HCT116 (cell line): ENCODE measurements at regions not wholly inside any gene's neighbourhood (a gene's known extent, or its start where the extent isn't known, plus 50 kb on each side); places are given as distances from the start of the nearest gene placed in this dataset.

Source experiments
- ATAC-seq: fragments of 200-7000 bp; cut with Tn5 transposase; 2 replicates; pipeline ENCODE4 v1.9.1; 2020; ENCODE audit warnings: mild to moderate bottlenecking, moderate library complexity
- BruUV-seq: library from RNA; stranded (reverse); fragments of 400-500 nt; replicated peaks from 2 replicates; lab custom pipeline; 2021; lab: Mats Ljungman, UMichigan
- CTCF ChIA-PET: fragments of 300-600 bp; sonication (Branson Sonifier 250); formaldehyde crosslinking; loops from one replicate; lab custom pipeline; 2021; ENCODE audit warnings: antibody characterized with exemption; lab: Charles Lee
- POLR2A ChIA-PET: fragments of 300-600, 350-600 bp; sonication (Branson Sonifier 250); formaldehyde crosslinking; loops from one replicate; lab custom pipeline; 2021; ENCODE audit warnings: antibody characterized with exemption; lab: Charles Lee
- RAD21 ChIA-PET, 2 experiments: fragments of 300-600 bp; sonication (Branson Sonifier 250); formaldehyde crosslinking; loops; one replicate each; lab custom pipeline; 2023; ENCODE audit warnings: low total read pairs in 2 of 2; ENCODE audit not compliant: uncharacterized antibody in 2 of 2, unreplicated experiment in 2 of 2, low non-redundant PET in 1 of 2; lab: Charles Lee
- DNase-seq: peaks from one replicate; pipeline ENCODE4 v3.0.0-alpha.2; 2010; ENCODE audit warnings: low read depth, low spot score
- H2AFZ ChIP-seq: fragments of 200-600 bp; shearing (Covaris generic), sonication (generic); 2 replicates; pipeline ENCODE4 v1.6.1; 2017; ENCODE audit warnings: low read depth, mixed run types, mixed read lengths, antibody characterized with exemption, low read length; ENCODE audit not compliant: poor library complexity, severe bottlenecking
- H3K27ac ChIP-seq: 2 replicates; pipeline ENCODE4 v1.5.1; 2012; ENCODE audit warnings: low read depth, low read length
- H3K27me3 ChIP-seq: fragments of 200-600 bp; sonication (generic); 2 replicates; pipeline ENCODE4 v1.6.1; 2016; ENCODE audit warnings: mixed run types, low read length, mixed read lengths; ENCODE audit not compliant: insufficient read depth
- H3K36me3 ChIP-seq, 2 experiments: fragments of 200-500 bp in 1 of 2; fragments of 200-600 bp in 1 of 2; sonication (Bioruptor generic) in 1 of 2; sonication (generic) in 1 of 2; 2 replicates each; pipeline versions ENCODE4 v1.5.1 to v1.6.1; 2014 to 2016; ENCODE audit warnings: low read length in 2 of 2, inconsistent platforms in 1 of 2, mixed read lengths in 1 of 2, mixed run types in 1 of 2; ENCODE audit not compliant: insufficient read depth in 2 of 2, control insufficient read depth in 1 of 2
- H3K4me1 ChIP-seq, 2 experiments: fragments of 200-600 bp in 1 of 2; sonication (generic) in 1 of 2; 2 replicates each; pipeline versions ENCODE4 v1.5.1 to v1.6.1; 2012 to 2017; ENCODE audit warnings: low read length in 2 of 2, inconsistent platforms in 1 of 2, mild to moderate bottlenecking in 1 of 2, mixed read lengths in 1 of 2, mixed run types in 1 of 2, moderate library complexity in 1 of 2; ENCODE audit not compliant: insufficient read depth in 2 of 2, control insufficient read depth in 1 of 2
- H3K4me2 ChIP-seq: fragments of 200-600 bp; sonication (generic); 2 replicates; pipeline ENCODE4 v1.6.1; 2017; ENCODE audit warnings: mixed run types, low read length, mixed read lengths
- H3K4me3 ChIP-seq, 2 experiments: fragments of 200-600 bp in 1 of 2; sonication (generic) in 1 of 2; replicated peaks in 1 of 2; 2 replicates each; pipeline ENCODE4 v1.5.1; 2011 to 2016; ENCODE audit warnings: low read length in 2 of 2, control low read depth in 1 of 2, low read depth in 1 of 2, mild to moderate bottlenecking in 1 of 2, mixed read lengths in 1 of 2, mixed run types in 1 of 2
- H3K79me2 ChIP-seq: fragments of 200-600 bp; sonication (generic); 2 replicates; pipeline ENCODE4 v1.6.1; 2017; ENCODE audit warnings: mild to moderate bottlenecking, mixed run types, low read length, moderate library complexity, mixed read lengths; ENCODE audit not compliant: insufficient read depth
- H3K9ac ChIP-seq: fragments of 200-600 bp; sonication (generic); 2 replicates; pipeline ENCODE4 v1.6.1; 2016; ENCODE audit warnings: low read length, mixed read lengths
- H3K9me2 ChIP-seq: fragments of 200-600 bp; sonication (generic), shearing (Covaris generic); 2 replicates; pipeline ENCODE4 v1.6.1; 2017; ENCODE audit warnings: mixed run types, mild to moderate bottlenecking, moderate library complexity; ENCODE audit not compliant: insufficient read depth
- H3K9me3 ChIP-seq, 2 experiments: fragments of 200-500 bp in 1 of 2; fragments of 200-600 bp in 1 of 2; sonication (Bioruptor generic) in 1 of 2; sonication (generic) in 1 of 2; 2 replicates each; pipeline ENCODE4 v1.6.1; 2014 to 2017; ENCODE audit warnings: low read length in 2 of 2, mixed read lengths in 2 of 2, inconsistent platforms in 1 of 2, low read depth in 1 of 2, mild to moderate bottlenecking in 1 of 2, mixed run types in 1 of 2, moderate library complexity in 1 of 2; ENCODE audit not compliant: control insufficient read depth in 1 of 2, insufficient read depth in 1 of 2
- H4K20me1 ChIP-seq: fragments of 200-600 bp; sonication (generic), shearing (Covaris generic); 2 replicates; pipeline ENCODE4 v1.6.1; 2017; ENCODE audit warnings: mixed run types, mild to moderate bottlenecking, moderate library complexity; ENCODE audit not compliant: insufficient read depth
- CBX3 ChIP-seq: IDR thresholded peaks from 2 replicates; pipeline ENCODE4 v1.6.1; 2012; ENCODE audit warnings: low read depth
- EZH2 ChIP-seq: fragments of 200-600 bp; sonication (generic); IDR thresholded peaks from 2 replicates; pipeline ENCODE4 v1.6.1; 2017; ENCODE audit warnings: antibody characterized with exemption, mixed run types
- EZH2phosphoT487 ChIP-seq: fragments of 200-600 bp; IDR thresholded peaks from 2 replicates; pipeline ENCODE4 v1.6.1; 2018; ENCODE audit warnings: antibody characterized with exemption, borderline replicate concordance
- FOSL1 ChIP-seq: IDR thresholded peaks from 2 replicates; pipeline ENCODE4 v1.6.1; 2012; ENCODE audit warnings: low read depth
- JUND ChIP-seq: IDR thresholded peaks from 2 replicates; pipeline ENCODE4 v1.6.1; 2012
- POLR2A ChIP-seq: IDR thresholded peaks from 2 replicates; pipeline ENCODE4 v1.7.0; 2011; ENCODE audit warnings: borderline replicate concordance; ENCODE audit not compliant: insufficient read depth, insufficient read length; ENCODE audit errors: extremely low read depth
- POLR2AphosphoS5 ChIP-seq: IDR thresholded peaks from 2 replicates; pipeline ENCODE4 v1.6.1; 2011; ENCODE audit warnings: mild to moderate bottlenecking, low read depth, low read length, moderate library complexity
- RAD21 ChIP-seq: IDR thresholded peaks from 2 replicates; pipeline ENCODE4 v1.6.1; 2012; ENCODE audit warnings: low read depth, mild to moderate bottlenecking
- TCF7L2 ChIP-seq: IDR thresholded peaks from 2 replicates; pipeline ENCODE4 v1.7.0; 2011; ENCODE audit warnings: borderline replicate concordance, inconsistent platforms; ENCODE audit not compliant: insufficient read depth, insufficient read length; ENCODE audit errors: extremely low read depth
- YY1 ChIP-seq: IDR thresholded peaks from 2 replicates; pipeline ENCODE4 v1.6.1; 2011; ENCODE audit warnings: low read length, low read depth, moderate library complexity, mild to moderate bottlenecking; ENCODE audit not compliant: insufficient replicate concordance; ENCODE audit errors: extremely low read depth
- ZFX ChIP-seq: fragments of 450-650 bp; IDR thresholded peaks from 2 replicates; pipeline ENCODE4 v1.6.1; 2017
- ZNF274 ChIP-seq: fragments of 200-500 bp; sonication (Bioruptor generic); IDR thresholded peaks from 2 replicates; pipeline ENCODE4 v1.6.1; 2014; ENCODE audit warnings: mild to moderate bottlenecking, low read depth, low read length, inconsistent platforms
- intact Hi-C: fragments of 100-400 bp; cut with micrococcal nuclease; formaldehyde crosslinking; loops from 2 replicates; pipeline ENCODE4 v1.10.0; 2022
- TF ChIP-seq, protein P1 (sequence below): IDR thresholded peaks from 2 replicates; pipeline ENCODE4 v1.6.1; 2012
- TF ChIP-seq, protein P2 (sequence below): IDR thresholded peaks from 2 replicates; pipeline ENCODE4 v1.6.1; 2011; ENCODE audit warnings: mild to moderate bottlenecking, low read length, moderate library complexity; ENCODE audit not compliant: insufficient replicate concordance; ENCODE audit errors: extremely low read depth

GRCh38 chr1:215393476-215393875, 173.6 kb upstream of the KCTD3 start:
- DNase-seq (no peak), ATAC-seq (no peak)
- Histone ChIP-seq H3K9me3 (no peaks in the 10 kb centered on the region), H3K4me3 (no peak overlapping the region), H3K4me1 (no peaks in the 10 kb centered on the region), H3K9me2 (no peaks in the 10 kb centered on the region), H3K79me2 (no peaks in the 10 kb centered on the region), H3K27ac (no peak overlapping the region), H3K36me3 (no peaks in the 10 kb centered on the region), H3K27me3 (no peaks in the 10 kb centered on the region), H4K20me1 (no peaks in the 10 kb centered on the region), H2AFZ (no peak overlapping the region), H3K4me2 (no peak overlapping the region), H3K9ac (no peak overlapping the region)
- intact Hi-C loops, result no loop called here
- RAD21 ChIA-PET, result no interaction called here
- CTCF ChIA-PET, result no interaction called here
- POLR2A ChIA-PET, result no interaction called here
- no peak for TF ChIP-seq EZH2phosphoT487
- no peak for TF ChIP-seq ZFX
- no peak for TF ChIP-seq YY1
- no peak for TF ChIP-seq POLR2AphosphoS5
- TF ChIP-seq, protein P1, sequence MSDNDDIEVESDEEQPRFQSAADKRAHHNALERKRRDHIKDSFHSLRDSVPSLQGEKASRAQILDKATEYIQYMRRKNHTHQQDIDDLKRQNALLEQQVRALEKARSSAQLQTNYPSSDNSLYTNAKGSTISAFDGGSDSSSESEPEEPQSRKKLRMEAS, result no peak
- no peak for TF ChIP-seq POLR2A
- no peak for TF ChIP-seq FOSL1
- TF ChIP-seq EZH2, result no peak
- TF ChIP-seq RAD21, result no peak
- no peak for TF ChIP-seq CBX3
- TF ChIP-seq TCF7L2, result no peak
- TF ChIP-seq ZNF274, result no peak
- no peak for TF ChIP-seq JUND
- TF ChIP-seq, protein P2, sequence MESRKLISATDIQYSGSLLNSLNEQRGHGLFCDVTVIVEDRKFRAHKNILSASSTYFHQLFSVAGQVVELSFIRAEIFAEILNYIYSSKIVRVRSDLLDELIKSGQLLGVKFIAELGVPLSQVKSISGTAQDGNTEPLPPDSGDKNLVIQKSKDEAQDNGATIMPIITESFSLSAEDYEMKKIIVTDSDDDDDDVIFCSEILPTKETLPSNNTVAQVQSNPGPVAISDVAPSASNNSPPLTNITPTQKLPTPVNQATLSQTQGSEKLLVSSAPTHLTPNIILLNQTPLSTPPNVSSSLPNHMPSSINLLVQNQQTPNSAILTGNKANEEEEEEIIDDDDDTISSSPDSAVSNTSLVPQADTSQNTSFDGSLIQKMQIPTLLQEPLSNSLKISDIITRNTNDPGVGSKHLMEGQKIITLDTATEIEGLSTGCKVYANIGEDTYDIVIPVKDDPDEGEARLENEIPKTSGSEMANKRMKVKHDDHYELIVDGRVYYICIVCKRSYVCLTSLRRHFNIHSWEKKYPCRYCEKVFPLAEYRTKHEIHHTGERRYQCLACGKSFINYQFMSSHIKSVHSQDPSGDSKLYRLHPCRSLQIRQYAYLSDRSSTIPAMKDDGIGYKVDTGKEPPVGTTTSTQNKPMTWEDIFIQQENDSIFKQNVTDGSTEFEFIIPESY, result no peak
- BruUV-seq, result no TSS peak
